Fibroblast of peridontal ligament (primary cell): ENCODE measurements at regions not wholly inside any gene's neighbourhood (a gene's known extent, or its start where the extent isn't known, plus 50 kb on each side); places are given as distances from the start of the nearest gene placed in this dataset.
A peak's percentile ranks its signal among the peaks of the same experiment; 100 is the strongest.

ENCODE experiments used
- DNase-seq: peaks from one replicate; pipeline ENCODE4 v3.0.0-alpha.2; 2010; ENCODE audit errors: extremely low read depth

DNA sequence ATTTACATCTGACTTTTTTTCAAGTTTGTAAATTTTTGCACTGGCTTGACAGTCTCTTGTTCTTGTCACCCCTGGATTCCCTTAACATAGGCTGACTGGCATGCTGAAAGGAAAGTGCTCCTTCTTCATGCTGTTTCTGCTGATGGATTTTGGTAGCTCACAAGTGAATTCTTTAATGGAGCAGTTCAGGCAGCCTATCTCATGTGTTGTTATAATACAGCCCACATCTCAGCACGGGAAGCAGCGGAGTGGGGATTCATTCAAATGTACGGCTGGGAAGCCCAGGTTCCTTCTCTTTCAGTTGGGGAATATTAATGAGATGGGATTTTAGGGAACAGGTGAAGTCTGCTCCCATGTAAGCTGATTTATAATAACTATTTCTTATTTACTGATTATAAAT is 142.8 kb downstream of the CD8B2 start:
- no peak for DNase-seq

DNA sequence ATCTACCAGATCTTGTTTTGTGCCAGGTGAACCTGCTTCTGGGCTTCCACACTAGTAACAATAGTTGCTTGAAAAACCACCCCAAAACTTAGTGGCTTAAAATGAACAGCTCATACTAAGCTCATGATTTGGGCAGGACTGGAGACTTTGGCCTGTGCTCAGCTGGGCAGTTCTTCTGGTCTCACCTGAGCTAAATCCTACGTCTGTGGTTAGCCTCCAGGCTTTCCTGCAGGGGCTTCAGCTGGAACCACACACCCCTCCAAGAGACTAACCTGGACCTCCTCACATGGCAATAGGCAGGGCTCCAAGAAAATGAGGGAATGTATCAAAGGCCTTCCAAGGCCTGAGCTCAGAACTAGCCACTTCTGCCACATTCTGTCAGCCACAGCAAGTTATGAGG is 144.1 kb downstream of the CD8B2 start:
- no peak for DNase-seq

DNA sequence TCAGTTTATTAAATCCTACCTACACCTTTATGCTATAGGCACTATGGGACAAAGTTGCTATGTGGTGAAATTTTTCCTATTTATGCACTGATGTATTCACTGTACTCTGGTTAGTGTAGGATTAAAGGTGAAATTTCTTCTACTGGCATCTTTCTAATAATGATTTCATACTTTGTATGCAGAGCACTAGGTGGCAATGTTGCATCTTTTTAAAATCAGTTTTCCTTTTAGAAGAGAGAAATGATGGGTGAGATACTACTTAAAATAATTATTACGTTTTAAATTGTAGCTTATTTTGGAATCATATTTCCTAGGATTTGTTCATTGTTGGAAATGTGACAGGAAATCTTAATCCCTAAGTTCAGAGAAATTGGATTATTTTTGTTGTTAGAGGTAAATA is 150.9 kb downstream of the CD8B2 start:
- peak; percentile 42 for DNase-seq

DNA sequence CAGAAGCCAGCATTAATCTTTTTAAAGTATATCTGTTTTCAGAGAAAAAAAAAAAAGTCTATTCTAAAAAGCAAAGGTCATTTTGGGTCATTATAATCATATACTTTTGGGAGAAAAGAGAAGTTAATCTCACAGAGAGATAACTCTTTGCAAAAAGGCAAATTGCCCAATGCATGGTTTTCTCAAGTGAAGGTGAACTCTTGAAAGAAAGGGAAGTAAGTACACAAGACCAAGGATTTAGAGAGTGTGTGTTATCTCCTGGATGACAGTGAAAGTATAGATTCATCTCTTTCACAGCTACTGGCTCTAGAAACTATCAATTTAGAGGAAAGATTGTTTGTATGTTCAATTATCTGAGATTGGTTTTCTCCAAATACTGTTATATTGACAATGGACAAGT is 151.4 kb downstream of the CD8B2 start:
- DNase-seq = no peak

DNA sequence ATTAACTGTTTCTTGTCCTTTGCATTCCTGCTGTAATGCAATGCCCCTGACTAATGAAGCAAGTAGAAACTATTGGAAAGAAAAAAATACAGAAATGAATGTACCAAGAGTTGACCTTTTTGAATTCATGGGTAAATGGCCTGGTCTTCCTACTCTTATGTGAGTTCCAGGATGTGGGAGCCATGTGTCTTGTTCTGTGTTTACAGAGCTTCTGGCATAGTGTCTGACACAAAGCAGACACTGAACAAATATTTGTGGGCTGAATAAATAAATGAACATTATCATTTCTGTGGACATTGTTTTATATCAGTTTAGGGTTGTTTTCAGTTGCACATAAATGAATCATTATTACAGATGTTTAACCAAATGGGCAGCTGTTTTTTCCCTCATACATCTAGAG is 155.5 kb downstream of the CD8B2 start:
- DNase-seq = no peak

DNA sequence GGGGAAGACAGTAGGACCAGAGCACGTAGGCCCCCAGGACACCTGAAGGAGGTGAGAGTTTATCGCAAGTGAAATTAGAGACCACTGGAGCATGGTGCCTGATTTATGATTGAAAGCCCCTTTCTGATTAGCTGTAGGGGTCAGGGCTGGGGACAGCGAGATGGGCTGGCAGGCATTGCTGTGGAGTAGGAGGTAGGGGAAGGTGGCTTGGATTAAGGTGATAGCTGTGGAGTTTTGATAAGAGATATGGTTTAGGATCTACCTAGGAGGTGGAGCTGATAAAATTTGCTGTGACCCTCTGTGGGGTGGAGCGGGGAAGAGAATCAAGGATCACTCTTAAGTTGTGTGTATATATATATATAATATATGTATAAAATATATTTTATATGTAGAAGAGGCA is 157.5 kb downstream of the CD8B2 start:
- no peak for DNase-seq

DNA sequence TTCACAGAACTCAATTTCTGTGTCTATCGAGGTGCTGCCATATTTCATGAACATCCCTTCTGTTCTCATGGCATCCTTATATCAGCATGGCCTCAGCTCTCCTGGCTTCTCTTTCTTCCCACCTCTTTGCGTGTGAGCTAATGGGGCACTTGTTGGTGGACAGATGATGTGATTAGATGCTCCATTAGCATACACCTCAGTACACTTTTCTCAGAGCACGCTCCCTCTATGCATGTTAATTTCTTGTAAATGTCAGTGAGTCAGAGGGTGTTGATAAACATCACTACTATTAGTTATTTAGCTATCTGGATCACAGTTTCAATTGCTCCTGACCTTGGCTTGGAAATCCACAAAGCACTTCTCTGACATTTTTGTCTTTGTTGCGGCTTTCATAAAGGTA is 159.4 kb downstream of the CD8B2 start:
- no peak for DNase-seq

DNA sequence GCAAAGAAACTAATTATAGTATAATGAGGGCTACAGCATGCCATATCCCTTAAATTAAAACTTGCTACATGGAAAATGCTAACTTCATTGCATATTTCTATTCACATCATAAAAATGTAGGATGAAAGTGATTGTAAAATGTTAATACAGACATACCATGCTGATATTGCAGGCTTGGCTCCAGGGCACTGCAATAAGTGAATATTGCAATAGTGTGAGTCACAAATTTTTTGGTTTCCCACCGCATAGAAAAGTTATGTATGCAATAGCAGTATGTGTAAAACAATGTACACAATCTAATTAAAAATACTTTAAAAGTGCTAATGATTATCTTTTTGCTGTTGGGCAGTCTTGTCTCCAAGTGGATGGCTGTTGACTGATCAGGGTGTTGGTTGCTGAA is 162.1 kb downstream of the CD8B2 start:
- DNase-seq = no peak

DNA sequence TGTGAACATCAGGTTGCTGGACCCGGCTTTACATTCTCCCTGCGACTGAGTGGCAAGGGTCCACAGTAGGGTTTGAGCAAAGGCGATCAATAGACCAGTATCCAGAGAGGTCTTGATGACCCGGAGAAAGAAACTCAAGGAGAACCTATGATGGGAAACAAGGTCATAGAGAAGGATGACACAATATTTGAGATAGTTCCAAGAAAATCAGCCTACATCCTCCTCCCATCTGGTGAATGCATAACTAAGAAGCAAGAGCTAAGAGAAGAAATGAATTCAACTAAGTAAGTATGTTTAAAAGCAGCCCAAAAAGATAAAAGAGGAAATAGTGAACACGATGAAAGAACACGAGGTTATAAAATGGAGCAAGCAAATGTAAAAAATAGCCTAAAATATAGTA is 166.3 kb downstream of the CD8B2 start:
- no peak for DNase-seq

DNA sequence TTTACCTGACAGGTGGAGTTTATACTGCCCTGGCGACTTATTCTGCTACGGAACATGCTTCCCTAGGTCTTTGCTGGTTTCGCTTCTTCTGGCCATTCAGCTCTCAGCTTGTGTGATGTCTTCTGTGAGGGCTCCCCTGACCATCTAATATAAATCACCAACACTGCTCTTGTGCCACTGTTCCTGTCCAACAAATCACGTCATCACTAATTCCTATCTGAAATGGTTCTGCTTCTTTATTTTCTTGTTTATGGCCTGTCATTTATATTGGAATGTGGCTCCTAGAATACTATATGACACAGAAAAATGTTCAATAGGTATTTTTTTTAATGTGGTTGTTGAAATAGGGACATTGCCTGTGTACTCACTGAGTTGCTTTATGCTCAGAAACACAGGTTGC is 171.5 kb downstream of the CD8B2 start:
- DNase-seq = no peak

DNA sequence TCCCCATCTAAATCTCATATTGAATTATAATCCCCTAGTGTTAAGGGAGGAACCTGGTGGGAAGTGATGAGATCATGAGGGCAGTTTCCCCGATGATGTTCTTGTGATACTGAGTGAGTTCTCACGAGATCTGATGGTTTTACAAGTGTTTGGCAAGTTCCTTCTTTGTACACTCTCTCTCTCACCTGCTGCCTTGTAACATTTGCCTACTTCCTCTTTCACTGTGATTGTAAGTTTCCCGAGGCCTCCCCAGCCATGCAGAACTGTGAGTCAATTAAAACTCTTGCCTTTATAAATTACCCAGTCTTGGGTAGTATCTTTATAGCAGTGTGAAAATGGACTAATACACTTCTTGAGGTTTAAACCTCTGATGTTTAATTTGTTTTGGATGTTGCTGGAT is 177.5 kb downstream of the CD8B2 start:
- no peak for DNase-seq

DNA sequence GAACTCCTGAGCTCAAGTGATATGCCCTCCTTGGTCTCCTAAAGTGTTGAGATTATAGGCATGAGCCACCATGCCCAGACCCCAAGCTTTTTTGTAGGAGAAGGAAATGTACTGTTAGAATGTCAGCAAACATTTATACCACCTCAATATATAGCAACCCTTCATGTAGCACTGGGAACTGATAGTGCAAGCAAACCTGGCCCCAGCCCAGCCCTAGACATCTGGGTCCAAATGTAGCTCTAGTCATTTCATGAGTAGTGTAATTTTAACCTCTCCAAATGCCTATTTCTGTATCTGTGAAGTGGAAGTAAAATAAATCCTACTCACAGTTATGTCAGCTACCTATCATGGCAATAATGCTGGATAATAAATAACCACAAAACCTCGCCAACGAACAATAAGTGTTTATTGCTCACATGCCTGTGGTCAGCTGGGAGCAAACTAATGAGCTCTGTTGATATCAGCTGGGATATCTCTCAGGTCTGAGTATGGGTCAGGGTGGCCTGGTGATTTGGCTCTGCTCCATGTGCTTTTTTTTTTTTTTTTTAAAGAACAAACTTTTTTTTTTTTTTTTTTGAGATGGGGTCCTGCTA is 180.4 kb downstream of the CD8B2 start:
- no peak for DNase-seq

DNA sequence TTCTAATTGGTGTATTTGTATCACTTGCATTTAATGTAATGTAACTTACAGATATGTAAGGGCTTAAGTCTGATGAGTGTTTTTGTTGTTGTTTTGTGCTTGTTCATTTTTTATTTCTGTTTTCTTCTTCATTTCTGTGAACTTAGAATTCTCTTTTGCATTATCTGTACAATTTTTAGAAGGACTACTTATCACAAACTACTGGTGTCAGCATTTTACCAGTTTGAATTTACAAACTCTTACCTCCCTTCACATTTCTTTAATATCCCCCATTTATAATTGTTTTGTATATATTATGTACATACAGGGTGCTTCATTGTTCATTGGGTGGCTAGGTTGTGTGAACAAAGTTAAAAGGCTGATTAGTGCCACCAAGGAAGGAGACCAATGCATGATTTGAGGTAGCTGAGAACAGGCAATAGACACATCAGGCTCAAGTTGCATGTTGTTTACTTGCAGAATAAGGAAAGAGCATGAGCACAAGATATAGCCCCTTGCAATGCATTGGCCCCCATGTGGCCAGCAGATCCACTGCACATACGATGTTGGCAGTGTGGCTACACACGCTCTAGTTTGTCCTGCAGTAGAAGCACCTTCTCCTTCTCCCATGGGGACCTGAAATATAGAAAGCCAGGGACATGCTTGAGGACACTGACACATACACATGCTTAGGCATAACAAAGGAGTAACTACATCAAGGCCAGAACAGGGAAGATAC is 198.2 kb downstream of the CD8B2 start:
- no peak for DNase-seq

DNA sequence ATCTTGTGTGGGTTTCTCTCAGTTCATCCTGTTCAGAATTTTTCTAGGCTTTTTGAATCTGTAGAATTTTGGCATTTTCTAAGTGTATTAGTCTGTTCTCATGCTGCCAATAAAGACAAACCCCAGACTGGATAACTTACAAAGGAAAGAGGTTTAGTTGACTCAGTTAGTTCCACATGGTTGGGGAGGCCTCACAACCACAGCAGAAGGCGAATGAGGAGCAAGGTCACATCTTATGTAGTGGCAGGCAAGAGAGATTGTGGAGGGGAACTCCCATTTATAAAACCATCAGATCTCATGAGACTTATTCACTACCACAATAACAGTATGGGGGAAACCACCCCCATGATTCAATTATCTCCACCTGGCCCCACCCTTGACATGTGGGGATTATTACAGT is 199.2 kb downstream of the ST6GAL2 start:
- no peak for DNase-seq

DNA sequence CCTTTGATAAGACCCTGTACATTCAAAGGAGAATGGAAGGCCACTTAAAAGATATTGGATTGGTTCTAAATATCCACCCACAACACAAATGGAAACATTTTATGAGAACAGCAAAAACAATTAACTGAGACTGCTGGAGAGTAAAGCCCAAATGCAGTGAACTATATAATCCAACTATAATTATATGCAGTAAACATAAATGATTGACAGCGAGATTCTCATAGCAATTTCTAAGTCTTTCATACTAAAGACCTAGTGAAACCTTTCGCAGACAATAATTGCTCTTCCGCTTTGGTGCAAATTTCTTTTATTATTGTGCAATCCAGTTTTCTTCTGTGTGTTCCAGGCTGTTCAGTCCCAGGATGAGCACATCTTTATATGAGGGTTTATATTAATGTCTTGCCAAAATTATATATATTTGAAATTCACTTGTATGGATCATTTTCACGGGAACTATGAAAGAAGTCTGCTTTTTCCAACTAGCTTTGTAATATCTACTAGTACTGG is 190.9 kb downstream of the ST6GAL2 start:
- DNase-seq = no peak

DNA sequence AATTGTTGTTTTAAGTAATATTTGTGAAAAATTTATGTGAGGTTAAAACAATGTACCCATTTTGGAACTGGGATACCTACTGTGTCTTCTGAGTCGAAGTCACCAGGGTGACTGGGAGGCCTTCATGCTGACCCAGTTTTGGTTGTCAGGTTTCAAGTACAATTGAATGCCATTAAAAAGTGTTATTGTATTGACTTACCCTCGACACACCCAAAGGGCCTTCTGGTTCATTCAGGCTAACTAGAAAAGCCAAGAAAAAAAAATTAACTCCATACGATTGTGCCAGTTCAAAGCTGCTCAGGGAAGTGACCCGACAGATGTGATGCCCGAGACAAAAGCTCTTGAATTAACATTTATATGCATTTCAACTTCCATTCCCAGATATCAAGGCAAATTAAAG is 190.0 kb downstream of the ST6GAL2 start:
- DNase-seq = no peak

DNA sequence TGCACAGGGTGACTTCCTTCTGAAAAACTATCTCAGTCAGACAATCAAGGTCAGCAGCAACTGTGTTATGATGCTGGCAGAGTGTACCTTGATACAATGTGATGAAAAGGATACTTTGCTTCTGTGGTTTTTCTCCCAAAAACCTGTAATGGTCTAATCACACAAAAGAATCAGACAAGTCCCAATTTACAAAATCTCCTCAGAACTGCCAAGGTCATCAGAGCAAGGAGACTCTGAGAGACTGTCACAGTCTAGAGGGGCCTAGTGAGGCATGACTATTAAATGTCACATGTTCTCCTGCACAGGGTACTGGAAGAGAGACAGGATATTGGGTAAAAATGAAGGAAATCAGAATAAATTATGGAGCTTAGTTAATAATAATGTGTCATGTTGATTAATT is 185.4 kb downstream of the ST6GAL2 start:
- DNase-seq = no peak

DNA sequence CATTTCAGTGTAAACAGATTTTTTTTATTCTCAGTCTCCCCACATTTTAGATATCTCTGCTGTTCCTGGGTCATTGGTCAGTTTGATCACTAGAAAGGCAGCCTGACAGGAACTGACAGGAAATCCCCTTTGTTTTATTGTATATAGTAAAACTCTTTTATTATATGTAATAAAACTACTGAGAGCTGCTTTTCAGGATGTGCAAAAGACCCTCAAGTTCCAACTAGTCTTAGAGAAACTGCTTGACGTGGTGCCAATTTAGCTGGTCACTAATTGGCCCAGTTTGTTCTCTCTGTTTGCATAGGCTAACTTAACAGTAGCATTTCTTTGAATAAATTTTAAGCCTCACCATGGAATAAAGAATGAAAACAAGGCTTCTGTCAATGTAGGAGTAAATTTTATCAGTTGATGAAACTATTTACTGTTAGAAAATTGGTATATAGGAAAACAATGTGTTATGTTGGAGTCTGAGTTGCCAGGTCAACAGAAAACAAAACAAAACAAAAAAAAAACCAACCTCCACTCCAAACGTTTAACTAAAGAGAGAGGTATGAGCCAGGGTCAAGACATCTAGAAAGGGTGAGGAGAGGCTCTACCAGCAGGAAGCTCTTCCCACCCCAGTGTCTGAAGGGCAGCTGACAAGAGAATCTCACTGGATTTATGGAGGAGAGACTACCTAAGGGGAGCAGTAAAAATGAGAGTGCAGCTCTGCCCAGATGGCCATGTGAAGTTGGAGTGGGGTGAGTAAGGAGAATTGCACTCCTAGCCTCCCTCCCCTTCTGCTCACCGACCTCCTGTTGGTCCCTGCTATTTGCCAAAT is 184.6 kb downstream of the ST6GAL2 start:
- DNase-seq = no peak

DNA sequence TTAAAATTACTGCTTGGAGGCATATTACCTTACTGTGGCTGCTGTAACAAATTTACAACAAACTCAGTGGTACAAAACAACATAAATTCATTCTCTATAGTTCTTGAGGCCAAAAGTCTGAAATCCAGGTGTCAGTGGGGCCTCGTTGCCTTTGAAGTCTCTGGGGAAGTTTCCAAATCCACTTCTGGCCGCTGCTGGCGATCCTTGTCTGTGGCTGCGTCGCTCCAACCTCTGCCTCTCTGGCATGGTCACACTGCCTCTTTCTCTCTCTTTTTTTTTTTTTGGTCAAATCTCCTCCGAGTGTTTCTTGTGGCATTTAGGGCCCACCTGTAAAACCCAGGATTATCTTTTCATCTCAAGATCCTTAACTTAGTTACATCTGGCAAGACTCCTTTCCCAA is 182.8 kb downstream of the ST6GAL2 start:
- no peak for DNase-seq

DNA sequence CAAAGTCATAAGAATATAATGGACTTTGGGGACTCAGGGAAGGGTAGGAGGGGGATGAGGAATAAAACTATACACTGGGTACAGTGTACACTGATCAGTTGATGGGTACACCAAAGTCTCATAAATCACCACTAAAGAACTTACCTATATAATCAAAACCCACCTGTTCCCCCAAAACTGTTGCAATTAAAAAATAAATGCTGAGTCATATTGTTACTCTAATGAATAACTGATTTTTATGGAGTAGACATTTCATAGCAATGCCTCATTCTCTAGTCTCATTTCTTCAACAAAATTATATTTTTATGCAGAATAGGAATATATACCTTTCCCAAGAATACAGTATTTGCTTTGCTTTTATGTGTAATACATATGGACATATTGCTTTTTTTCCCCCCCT is 181.2 kb downstream of the ST6GAL2 start:
- no peak for DNase-seq

DNA sequence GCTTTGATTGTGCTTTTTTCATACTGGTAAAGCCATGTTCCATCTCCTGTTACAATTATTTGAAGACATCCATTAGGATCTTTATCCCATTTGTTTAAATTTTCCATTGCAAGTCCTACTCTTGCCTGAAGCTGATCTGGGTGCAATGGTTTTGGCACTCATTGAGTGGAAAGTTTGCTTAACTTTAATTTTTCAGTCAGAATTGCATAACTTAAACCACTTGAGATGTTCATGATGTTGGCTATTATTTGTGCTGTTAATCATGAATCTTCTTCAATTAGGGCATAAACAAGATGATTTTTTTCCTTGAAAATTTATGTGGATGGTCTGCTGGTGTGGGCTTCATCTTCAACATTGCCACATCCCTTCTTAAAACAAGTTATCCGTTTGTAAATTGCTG is 180.1 kb downstream of the ST6GAL2 start:
- no peak for DNase-seq

DNA sequence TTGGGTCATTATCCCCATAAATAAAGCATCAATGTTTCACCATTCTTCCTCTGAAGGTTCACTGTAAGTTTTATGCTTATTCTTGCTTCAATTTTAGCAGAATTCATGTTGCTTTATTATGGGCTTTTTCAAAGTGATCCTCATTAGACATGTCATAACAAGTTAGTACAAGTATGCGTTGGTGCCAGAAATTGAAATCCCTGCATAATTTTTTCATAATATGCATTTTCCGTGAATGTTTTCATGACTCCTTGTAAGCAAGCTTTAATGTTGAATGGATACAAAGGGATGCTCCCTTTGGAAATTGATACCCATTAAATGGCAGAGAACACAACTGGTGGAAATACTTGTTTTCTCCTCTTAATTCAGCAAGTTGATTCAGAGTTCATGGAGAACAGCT is 179.7 kb downstream of the ST6GAL2 start:
- DNase-seq = no peak

DNA sequence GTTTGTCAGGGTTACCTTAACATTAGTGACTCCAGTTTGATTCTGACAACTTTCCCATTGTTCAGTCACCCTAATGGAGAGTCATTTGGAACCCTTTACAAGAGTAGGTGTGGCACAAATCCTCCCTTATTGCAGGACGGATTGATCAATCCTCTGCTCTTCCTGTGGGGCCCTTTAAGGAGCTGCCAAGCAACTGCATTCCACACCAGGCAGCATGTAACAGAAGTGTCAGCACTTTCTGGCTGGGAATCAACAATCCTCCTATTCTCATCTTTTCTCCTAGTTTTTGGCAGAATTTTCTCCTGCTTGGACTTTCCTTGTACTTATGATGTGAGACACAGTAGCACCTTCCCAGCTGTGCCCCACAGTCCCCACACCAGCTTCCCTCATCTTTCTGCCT is 177.8 kb downstream of the ST6GAL2 start:
- no peak for DNase-seq
